Left lung (tissue), 4 donors: ENCODE measurements at regions not wholly inside any gene's neighbourhood (a gene's known extent, or its start where the extent isn't known, plus 50 kb on each side); places are given as distances from the start of the nearest gene placed in this dataset.
"Not testable (repeated sequence)": the region's sequence is repeated elsewhere in the genome, so short reads cannot be mapped to it uniquely, and the experiment has no call there.

ENCODE experiments used
- ATAC-seq: fragments of 200-7000 bp; cut with Tn5 transposase; one replicate; pipeline ENCODE4 v1.9.1; 2020; ENCODE audit warnings: moderate library complexity
- DNase-seq, 4 donors: peaks; one replicate each; pipeline ENCODE4 v3.0.0-alpha.2; 2013 to 2020
- H3K27ac ChIP-seq, 2 donors: fragments of 200-600 bp; sonication (generic) in 1 of 2; one replicate each; pipeline versions ENCODE4 v1.5.0 to v1.8.0; 2020 to 2021
- H3K27me3 ChIP-seq, 2 donors: fragments of 200-600 bp; sonication (generic) in 1 of 2; one replicate each; pipeline versions ENCODE4 v1.5.0 to v1.8.0; 2020 to 2021
- H3K36me3 ChIP-seq, 2 donors: fragments of 200-600 bp; sonication (generic) in 1 of 2; one replicate each; pipeline versions ENCODE4 v1.5.0 to v1.8.0; 2020 to 2021
- H3K4me1 ChIP-seq, 2 donors: fragments of 200-600 bp; one replicate each; pipeline ENCODE4 v1.8.0; 2021
- H3K4me3 ChIP-seq, 2 donors: fragments of 200-600 bp; sonication (generic) in 1 of 2; one replicate each; pipeline versions ENCODE4 v1.5.0 to v1.8.0; 2020 to 2021; ENCODE audit warnings: mild to moderate bottlenecking in 1 of 2
- H3K9me3 ChIP-seq, 2 donors: fragments of 200-600 bp; sonication (generic) in 1 of 2; one replicate each; pipeline versions ENCODE4 v1.5.0 to v1.8.0; 2020 to 2021
- CTCF ChIP-seq, 2 donors: fragments of 200-600 bp; sonication (generic) in 1 of 2; IDR thresholded peaks; one replicate each; pipeline versions ENCODE4 v1.5.0 to v1.8.0; 2021; ENCODE audit warnings: antibody characterized with exemption in 2 of 2
- intact Hi-C, 2 donors: fragments of 100-400 bp; cut with DNase I; formaldehyde crosslinking; loops; one replicate each; pipeline versions ENCODE4 v1.11.2 to v1.14.2; 2022
- donor health status: DM: no; HTN: yes; CAD: no.
- donor health status: DM: no; HTN: no; CAD: no.

DNA sequence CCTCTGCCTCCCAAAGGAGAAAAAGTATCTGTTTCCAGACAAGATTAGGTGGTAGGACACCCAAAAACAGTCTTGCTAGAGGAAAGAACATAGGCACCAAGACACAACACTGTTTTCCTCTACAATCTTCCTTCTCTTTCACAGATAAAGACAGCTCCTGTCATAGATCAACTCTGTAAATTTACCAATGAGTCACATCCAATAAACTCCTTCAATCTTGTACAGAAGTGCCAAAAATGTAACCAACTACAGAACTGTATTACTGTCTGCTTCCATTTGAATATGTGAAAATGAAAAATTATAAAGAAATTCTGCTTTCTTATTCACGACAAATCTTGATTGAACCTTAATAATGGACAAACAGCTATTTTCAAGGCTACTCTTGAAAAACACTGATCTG, 286.9 kb downstream of the PLK2 start:
- no peak for TF ChIP-seq CTCF (IDR thresholded peaks at IDR 0.05)
- H3K27ac ChIP-seq: no peak overlapping the region
- ATAC-seq (no peak), DNase-seq (no peak)
- intact Hi-C loops: no loop called here
- H3K27me3 ChIP-seq: no peaks in the 10 kb centered on the region
- H3K4me1 ChIP-seq: no peaks in the 10 kb centered on the region
- no peaks in the 10 kb centered on the region for H3K36me3 ChIP-seq
- H3K9me3 ChIP-seq: no peaks in the 10 kb centered on the region
- no peak overlapping the region for H3K4me3 ChIP-seq

- no peaks in the 10 kb centered on the region for H3K4me1 ChIP-seq
- no peak overlapping the region for H3K27ac ChIP-seq
- no peak overlapping the region for H3K4me3 ChIP-seq
- no peak for TF ChIP-seq CTCF (IDR thresholded peaks at IDR 0.05)
- peaks cover 0 to 3% of the 10 kb centered on the region in 2 donors for H3K9me3 ChIP-seq
- H3K36me3 ChIP-seq: no peaks in the 10 kb centered on the region
- ATAC-seq (no peak), DNase-seq (no peak)
- H3K27me3 ChIP-seq: no peaks in the 10 kb centered on the region
- intact Hi-C loops: no loop called here
These were observed 294.7 kb downstream of the PLK2 start for GRCh38 chr5:58165152-58165551.

DNA sequence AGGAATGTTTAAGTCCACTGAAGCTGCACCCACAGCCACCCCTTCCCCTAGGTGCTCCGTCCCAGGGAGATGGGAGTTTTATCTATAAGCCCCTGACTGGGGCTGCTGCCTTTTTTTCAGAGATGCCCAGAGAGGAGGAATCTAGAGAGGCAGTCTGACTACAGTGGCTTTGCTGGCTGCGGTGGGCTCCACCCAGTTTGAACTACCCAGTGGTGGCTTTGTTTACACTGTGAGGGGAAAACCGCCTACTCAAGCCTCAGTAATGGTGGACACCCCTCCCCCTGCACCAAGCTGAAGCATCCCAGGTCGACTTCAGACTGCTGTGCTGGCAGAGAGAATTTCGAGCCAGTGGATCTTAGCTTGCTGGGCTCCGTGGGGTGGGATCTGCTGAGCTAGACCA, 298.0 kb downstream of the PLK2 start:
- H3K27me3 ChIP-seq, H3K27ac ChIP-seq, H3K4me1 ChIP-seq, ATAC-seq, H3K9me3 ChIP-seq, H3K4me3 ChIP-seq, intact Hi-C loops, DNase-seq, H3K36me3 ChIP-seq: not testable (repeated sequence)

DNA sequence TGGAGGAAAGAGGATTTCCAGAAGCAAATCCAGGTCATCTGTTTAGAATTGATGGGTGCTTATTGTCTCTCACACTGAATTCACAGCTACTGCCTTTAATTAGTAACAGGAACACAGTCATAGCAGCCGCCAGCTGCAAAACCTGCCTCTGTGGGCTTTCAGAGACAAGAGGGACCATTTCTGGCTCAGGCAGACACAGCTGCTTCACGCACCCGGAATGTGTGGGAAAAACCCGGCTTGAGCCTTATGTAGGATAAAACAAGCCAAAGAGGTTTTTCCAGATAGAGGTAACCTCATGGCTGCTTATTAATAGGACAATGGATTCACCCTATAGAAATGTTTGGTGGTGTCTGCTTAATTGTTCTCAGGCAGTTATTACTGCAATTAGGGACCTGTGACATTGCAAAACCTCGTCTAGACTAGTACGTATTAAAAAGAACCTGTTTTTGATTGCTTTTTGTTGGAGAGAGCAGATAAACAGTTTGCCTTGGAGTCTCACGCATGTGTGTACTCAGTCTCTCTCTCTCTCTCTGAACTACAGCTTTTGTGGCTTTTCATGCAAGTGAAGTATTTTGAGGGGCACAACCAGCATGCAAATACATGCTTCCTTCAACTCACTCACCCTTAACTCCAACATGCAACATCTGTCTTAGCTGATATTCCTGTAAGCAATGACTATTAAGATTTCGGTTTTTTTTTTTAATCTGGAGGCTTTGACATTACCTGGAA, 302.7 kb downstream of the PLK2 start:
- Histone ChIP-seq H3K27me3 (no peaks in the 10 kb centered on the region), H3K4me1 (no peaks in the 10 kb centered on the region), H3K4me3 (no peak overlapping the region), H3K36me3 (no peaks in the 10 kb centered on the region), H3K9me3 (peaks cover 0 to 3% of the 10 kb centered on the region in 2 donors), H3K27ac (no peak overlapping the region)
- ATAC-seq: no peak
- TF ChIP-seq CTCF (IDR thresholded peaks at IDR 0.05): no peak
- intact Hi-C loops: no loop called here
- no peak for DNase-seq

DNA sequence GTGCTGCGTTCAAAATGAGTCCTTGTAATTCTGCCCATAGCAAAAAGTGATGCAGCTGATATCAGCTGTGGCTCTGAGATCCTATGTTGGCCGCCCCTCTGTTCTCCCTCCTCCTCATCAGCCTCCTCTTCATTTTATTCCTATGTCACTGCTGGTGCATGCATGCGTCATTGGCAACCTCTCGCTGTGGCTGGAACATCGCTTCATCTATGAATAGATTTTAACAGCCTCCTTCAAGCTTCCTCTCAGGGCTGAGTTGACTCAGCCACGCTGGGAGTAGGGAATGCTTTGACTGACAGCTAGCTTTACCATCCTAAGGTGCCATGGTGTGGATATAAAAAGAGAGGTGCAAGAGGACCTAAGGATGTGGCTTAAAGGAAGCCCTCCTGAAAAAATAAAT, 303.5 kb downstream of the PLK2 start:
- no peak for TF ChIP-seq CTCF (IDR thresholded peaks at IDR 0.05)
- no peak for ATAC-seq
- intact Hi-C loops: no loop called here

DNA sequence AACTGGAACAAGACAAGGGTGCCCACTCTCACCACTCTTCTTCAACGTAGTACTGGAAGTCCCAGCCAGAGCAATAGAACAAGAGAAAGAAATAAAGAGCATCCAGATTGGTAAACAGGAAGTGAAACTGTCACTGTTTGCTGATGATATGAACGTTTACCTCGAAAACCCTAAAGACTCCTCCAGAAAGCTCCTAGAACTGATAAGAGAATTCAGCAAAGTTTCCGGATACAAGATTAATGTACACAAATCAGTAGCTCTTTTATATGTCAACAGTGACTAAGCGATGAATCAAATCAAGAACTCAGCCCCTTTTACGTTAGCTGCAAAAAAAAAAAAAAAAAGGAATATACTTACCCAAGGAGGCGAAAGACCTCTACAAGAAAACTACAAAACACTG, 306.6 kb downstream of the PLK2 start:
- Histone ChIP-seq H3K4me3 (no peak overlapping the region), H3K9me3 (no peaks in the 10 kb centered on the region), H3K36me3 (no peaks in the 10 kb centered on the region), H3K4me1 (no peaks in the 10 kb centered on the region), H3K27me3 (no peaks in the 10 kb centered on the region), H3K27ac (no peak overlapping the region)
- TF ChIP-seq CTCF (IDR thresholded peaks at IDR 0.05): no peak
- intact Hi-C loops: no loop called here
- ATAC-seq (no peak), DNase-seq (no peak)

More for the DNA sequence above, 303.5 kb downstream of the PLK2 start:
- H3K4me1 ChIP-seq: no peaks in the 10 kb centered on the region
- no peak for DNase-seq
- H3K27me3 ChIP-seq: no peaks in the 10 kb centered on the region
- no peaks in the 10 kb centered on the region for H3K9me3 ChIP-seq
- no peaks in the 10 kb centered on the region for H3K36me3 ChIP-seq
- no peak overlapping the region for H3K27ac ChIP-seq
- no peak overlapping the region for H3K4me3 ChIP-seq
